ENCODE measurements at regions not wholly inside any gene's neighbourhood (a gene's known extent, or its start where the extent isn't known, plus 50 kb on each side); places are given as distances from the start of the nearest gene placed in this dataset.

GRCh38 chr5:79853676-79854418 lies 137.2 kb downstream of the MTX3 start:
- H3K4me1 Mint-ChIP-seq = no peaks in the 10 kb centered on the region
- H3K18ac ChIP-seq (ENCODE audit: insufficient read length, low read depth, low read length) = no peak overlapping the region
- H3K27me3 Mint-ChIP-seq (ENCODE audit: low read depth) = peaks cover 2% of the 10 kb centered on the region
- H3T11ph ChIP-seq (ENCODE audit: low read length) = no peak overlapping the region
- no peak overlapping the region for H3K27ac Mint-ChIP-seq
- DNase-seq = no peak
- no peak overlapping the region for H4K91ac ChIP-seq (ENCODE audit: insufficient read length, low read depth, low read length)
- no peak overlapping the region for H2BK20ac ChIP-seq (ENCODE audit: low read depth, low read length, poor library complexity, severe bottlenecking)
- no peaks in the 10 kb centered on the region for H3K79me1 ChIP-seq (ENCODE audit: insufficient read depth, low read depth, low read length, poor library complexity, severe bottlenecking)
- H2BK120ac ChIP-seq (ENCODE audit: low read depth, low read length, poor library complexity, severe bottlenecking) = no peak overlapping the region
- no peaks in the 10 kb centered on the region for H3K9me3 ChIP-seq (ENCODE audit: control insufficient read depth, low read depth, low read length)
- no peak overlapping the region for H3K4me3 Mint-ChIP-seq
- no peak overlapping the region for H4K8ac ChIP-seq (replicated peaks; ENCODE audit: insufficient read length, low read depth, low read length)
- no peak overlapping the region for H2BK5ac ChIP-seq (ENCODE audit: insufficient read length, low read length)
- no CpG with 5 or more reads among the region's 8 CpGs for WGBS (ENCODE audit: extremely low coverage, insufficient read length, low lambda C conversion rate)
- H3K23me2 ChIP-seq (ENCODE audit: insufficient read length, low read depth, low read length, poor library complexity, severe bottlenecking) = no peaks in the 10 kb centered on the region
- TF ChIP-seq CTCF (conservative IDR thresholded peaks at IDR 0.05) = peak; percentile 28; the same call in 2 of the 3 replicates
- H3K4me1 ChIP-seq (ENCODE audit: insufficient read depth, low read length) = no peaks in the 10 kb centered on the region
- H2BK15ac ChIP-seq (ENCODE audit: low read depth, low read length) = no peak overlapping the region
- H3K23ac ChIP-seq (ENCODE audit: insufficient read length, low read depth, low read length) = no peak overlapping the region
- H3K27me3 ChIP-seq (ENCODE audit: insufficient read depth, low read length) = no peaks in the 10 kb centered on the region
- H3K4me2 ChIP-seq (ENCODE audit: insufficient read depth, insufficient read length, low read length) = no peak overlapping the region
- no peak overlapping the region for H3K56ac ChIP-seq (ENCODE audit: insufficient read length, low read depth, low read length)
- H2AK5ac ChIP-seq (ENCODE audit: insufficient read length, low read length) = no peak overlapping the region
- no peak overlapping the region for H3K27ac ChIP-seq (ENCODE audit: insufficient read length, low read depth, low read length)
- H4K5ac ChIP-seq (ENCODE audit: insufficient read length, low read depth, low read length) = no peak overlapping the region
- no peaks in the 10 kb centered on the region; a peak in 1 of 7 replicates for H3K36me3 Mint-ChIP-seq (ENCODE audit: insufficient read depth in 1 of 3, low read depth in 3 of 3)
- H3K9ac ChIP-seq (ENCODE audit: extremely low read depth, insufficient read length, low read length) = no peak overlapping the region
- no peaks in the 10 kb centered on the region for H3K79me2 ChIP-seq (ENCODE audit: insufficient read depth, low read length)
- no peaks in the 10 kb centered on the region for H3K9me3 Mint-ChIP-seq
- no peak overlapping the region for H3K4ac ChIP-seq (ENCODE audit: low read depth, low read length)
- no peak overlapping the region for H2BK12ac ChIP-seq (ENCODE audit: insufficient read length, low read depth, low read length)
- no peaks in the 10 kb centered on the region for H4K20me1 ChIP-seq (ENCODE audit: control insufficient read depth, insufficient read depth, insufficient read length)
- no peak overlapping the region for H3K14ac ChIP-seq (ENCODE audit: insufficient read depth, low read length)
- H2AFZ ChIP-seq (ENCODE audit: low read length) = no peak overlapping the region
